SK-N-MC (cell line): ENCODE measurements at regions not wholly inside any gene's neighbourhood (a gene's known extent, or its start where the extent isn't known, plus 50 kb on each side); places are given as distances from the start of the nearest gene placed in this dataset.

Source experiments
- EZH2 ChIP-seq: fragments of 200-600 bp; sonication (generic); IDR thresholded peaks from one replicate; pipeline ENCODE4 v1.6.1; 2017; ENCODE audit warnings: antibody characterized with exemption
- POLR2AphosphoS5 ChIP-seq: IDR thresholded peaks from 2 replicates; pipeline ENCODE4 v1.6.1; 2012; ENCODE audit warnings: mild to moderate bottlenecking, low read depth, low read length, borderline replicate concordance

DNA sequence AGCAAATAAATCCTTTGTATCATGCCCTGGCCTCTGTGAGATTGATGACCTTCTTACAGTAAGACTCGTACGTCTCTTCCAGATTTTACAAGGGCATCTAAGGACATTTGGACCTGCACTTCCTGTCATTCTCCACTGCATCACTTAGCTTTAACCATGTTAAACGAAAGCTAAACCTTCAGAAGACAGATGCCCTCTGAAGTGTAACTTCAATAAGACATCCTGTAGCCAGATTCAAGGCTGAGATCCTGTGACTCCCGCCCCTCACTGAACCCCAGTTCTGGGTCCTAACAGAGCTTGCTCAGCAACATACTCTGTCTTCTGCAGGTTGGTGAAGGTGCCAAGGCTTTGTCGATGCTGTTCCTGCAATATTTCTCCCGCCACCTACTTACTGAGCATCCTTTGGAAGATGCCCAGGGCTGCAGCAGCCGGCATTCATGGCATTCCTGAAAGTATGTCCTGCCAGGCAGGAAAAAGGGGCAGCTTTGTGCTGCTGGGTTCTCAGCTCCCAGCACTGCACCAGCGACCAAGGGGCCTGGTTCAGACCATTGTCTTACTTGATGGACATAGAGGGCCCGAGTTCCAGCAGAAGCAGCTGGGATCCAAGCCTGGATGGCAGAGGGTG, 131.1 kb downstream of the AXIN2 start:
- no peak for TF ChIP-seq EZH2
- no peak for TF ChIP-seq POLR2AphosphoS5
